BJ (cell line): ENCODE measurements at regions not wholly inside any gene's neighbourhood (a gene's known extent, or its start where the extent isn't known, plus 50 kb on each side); places are given as distances from the start of the nearest gene placed in this dataset.

Source experiments
- CTCF ChIA-PET: fragments of 350-600 bp; formaldehyde crosslinking; extraction: SDS; loops from one replicate; lab custom pipeline; 2021; ENCODE audit warnings: antibody characterized with exemption, inconsistent platforms; lab: Yijun Ruan, JAX
- POLR2A ChIA-PET: fragments of 300-600 bp; sonication (Branson Sonifier 250); formaldehyde crosslinking; extraction: SDS; loops from one replicate; lab custom pipeline; 2021; ENCODE audit warnings: antibody characterized with exemption; lab: Charles Lee
- DNase-seq: peaks from one replicate; pipeline ENCODE4 v3.0.0-alpha.2; 2011; ENCODE audit warnings: low read depth
- H3K27me3 ChIP-seq: 2 replicates; pipeline ENCODE4 v1.6.0; 2011; ENCODE audit warnings: low read length; ENCODE audit not compliant: control insufficient read depth, insufficient read depth
- H3K36me3 ChIP-seq: 2 replicates; pipeline ENCODE4 v1.5.1; 2011; ENCODE audit warnings: low read length; ENCODE audit not compliant: control insufficient read depth, insufficient read depth
- H3K4me3 ChIP-seq: 2 replicates; pipeline ENCODE4 v1.5.1; 2011; ENCODE audit warnings: low read depth, mild to moderate bottlenecking, control low read depth, low read length
- TF ChIP-seq, protein P1 (sequence below): IDR thresholded peaks from 2 replicates; pipeline ENCODE4 v1.5.1; 2011; ENCODE audit warnings: low read depth, mild to moderate bottlenecking, control low read depth, inconsistent platforms, low read length, moderate library complexity; ENCODE audit not compliant: insufficient read depth

DNA sequence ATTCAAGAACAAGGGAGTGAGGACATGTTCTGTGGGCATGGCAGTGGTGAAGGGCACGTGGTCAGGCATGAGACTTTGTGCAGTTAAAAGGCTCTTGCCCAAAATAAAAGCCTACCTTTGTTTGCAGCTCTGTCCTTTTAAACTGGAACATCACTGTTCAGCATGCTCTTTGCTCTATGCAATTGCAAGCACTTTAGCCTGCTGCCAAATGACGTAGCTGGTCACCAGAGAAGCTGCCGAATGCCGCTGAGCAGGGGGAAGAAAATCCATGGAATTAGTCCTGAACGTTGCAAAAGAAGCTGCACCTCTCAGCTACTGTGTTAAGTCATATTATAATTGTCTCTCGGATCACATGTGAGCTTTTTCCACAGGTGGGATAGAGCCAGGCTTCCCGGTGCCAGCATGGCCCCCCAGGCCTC lies 176.3 kb upstream of the DIO2 start:
- DNase-seq: peak; percentile 19
- ChIA-PET CTCF (interaction anchor here (0.6 to 1.1 kb wide), 3 partner anchors 9 to 239 kb away, joined by 3 to 4 read pairs (median 3); no protein-coding TSS in a partner anchor), POLR2A (interaction anchor here (0.8 to 0.9 kb wide), 2 partner anchors 72 to 74 kb away, joined by 3 read pairs; no protein-coding TSS in a partner anchor)
- no peak overlapping the region for H3K4me3 ChIP-seq
- H3K27me3 ChIP-seq: no peaks in the 10 kb centered on the region
- no peaks in the 10 kb centered on the region for H3K36me3 ChIP-seq
- TF ChIP-seq, protein P1, sequence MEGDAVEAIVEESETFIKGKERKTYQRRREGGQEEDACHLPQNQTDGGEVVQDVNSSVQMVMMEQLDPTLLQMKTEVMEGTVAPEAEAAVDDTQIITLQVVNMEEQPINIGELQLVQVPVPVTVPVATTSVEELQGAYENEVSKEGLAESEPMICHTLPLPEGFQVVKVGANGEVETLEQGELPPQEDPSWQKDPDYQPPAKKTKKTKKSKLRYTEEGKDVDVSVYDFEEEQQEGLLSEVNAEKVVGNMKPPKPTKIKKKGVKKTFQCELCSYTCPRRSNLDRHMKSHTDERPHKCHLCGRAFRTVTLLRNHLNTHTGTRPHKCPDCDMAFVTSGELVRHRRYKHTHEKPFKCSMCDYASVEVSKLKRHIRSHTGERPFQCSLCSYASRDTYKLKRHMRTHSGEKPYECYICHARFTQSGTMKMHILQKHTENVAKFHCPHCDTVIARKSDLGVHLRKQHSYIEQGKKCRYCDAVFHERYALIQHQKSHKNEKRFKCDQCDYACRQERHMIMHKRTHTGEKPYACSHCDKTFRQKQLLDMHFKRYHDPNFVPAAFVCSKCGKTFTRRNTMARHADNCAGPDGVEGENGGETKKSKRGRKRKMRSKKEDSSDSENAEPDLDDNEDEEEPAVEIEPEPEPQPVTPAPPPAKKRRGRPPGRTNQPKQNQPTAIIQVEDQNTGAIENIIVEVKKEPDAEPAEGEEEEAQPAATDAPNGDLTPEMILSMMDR: no peak

DNA sequence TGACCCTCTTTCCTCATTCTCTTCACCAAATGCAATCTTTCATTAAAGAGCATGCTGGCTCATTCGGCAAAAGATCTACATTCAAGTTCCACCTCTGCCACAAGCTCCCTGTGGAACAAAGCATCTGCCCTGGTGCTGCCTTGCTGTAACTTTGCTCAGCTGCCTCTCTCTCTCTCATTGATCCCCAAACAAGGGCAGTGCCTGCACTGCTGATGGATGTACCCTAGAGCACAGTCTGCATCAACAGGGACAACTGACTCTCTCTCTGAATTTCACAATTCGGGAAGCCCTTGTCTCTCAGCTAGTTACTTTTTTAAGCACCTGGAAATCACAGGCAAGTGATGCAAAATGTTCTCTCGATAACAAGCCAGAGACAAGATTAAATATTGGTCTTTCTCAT lies 174.0 kb upstream of the DIO2 start:
- DNase-seq: no peak
- H3K4me3 ChIP-seq: no peak overlapping the region
- TF ChIP-seq, protein P1: no peak
- H3K27me3 ChIP-seq: no peaks in the 10 kb centered on the region
- CTCF ChIA-PET: interaction anchor here (0.9 to 1.0 kb wide), 2 partner anchors 13 to 329 kb away, joined by 3 read pairs; no protein-coding TSS in a partner anchor
- H3K36me3 ChIP-seq: no peaks in the 10 kb centered on the region
- POLR2A ChIA-PET: no interaction called here

DNA sequence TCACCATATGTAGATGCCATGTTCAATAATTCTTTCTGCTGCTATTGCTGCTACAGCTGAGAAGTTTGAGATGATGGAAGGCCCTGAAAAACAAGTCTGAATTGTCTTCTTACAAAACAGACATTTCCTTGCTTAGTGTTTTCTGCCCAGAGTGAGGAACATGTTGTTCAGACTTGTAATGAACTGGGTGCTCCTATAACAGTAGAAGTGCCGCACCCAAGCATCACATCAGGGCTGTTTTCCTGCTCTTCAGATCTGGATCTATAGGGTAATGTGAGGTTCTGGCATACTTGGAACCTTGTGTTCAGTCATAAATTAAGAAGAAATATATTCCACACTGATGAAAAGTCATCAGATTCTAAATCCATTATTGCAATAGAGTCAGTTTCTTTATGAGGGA lies 171.9 kb upstream of the DIO2 start:
- DNase-seq: no peak
- H3K4me3 ChIP-seq: no peak overlapping the region
- ChIA-PET CTCF (interaction anchor here (0.8 kb wide), 1 partner anchor 9 kb away, joined by 3 read pairs; no protein-coding TSS in a partner anchor), POLR2A (no interaction called here)
- TF ChIP-seq, protein P1: no peak
- H3K36me3 ChIP-seq: no peaks in the 10 kb centered on the region
- no peaks in the 10 kb centered on the region for H3K27me3 ChIP-seq

DNA sequence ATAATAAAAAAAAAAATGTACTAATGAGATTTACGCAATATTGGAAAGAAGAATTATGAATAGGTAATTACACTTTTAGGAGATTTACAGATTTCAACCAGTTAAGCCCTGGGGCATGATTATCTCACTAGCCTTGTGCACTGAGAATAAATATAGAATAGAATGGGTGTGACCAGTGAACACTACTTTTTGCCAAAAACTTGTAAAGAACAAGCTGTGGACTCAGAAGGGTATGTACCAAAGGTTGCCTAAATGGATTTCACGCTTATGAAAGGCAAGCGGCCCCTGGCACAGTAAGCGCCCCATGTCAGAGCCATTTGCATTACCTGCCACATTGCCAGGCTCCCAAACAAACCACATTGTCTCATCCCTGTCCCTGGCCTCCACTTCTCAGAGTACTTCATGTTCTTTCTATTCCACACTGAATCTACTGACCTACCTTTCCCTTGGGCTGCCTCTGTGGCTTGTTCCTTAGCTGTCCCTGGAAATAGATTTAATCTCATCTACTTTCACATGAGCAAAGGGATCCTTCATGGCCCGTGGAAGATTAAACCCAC lies 170.6 kb upstream of the DIO2 start:
- no peak for DNase-seq
- TF ChIP-seq, protein P1: no peak
- Histone ChIP-seq H3K36me3 (no peaks in the 10 kb centered on the region), H3K27me3 (no peaks in the 10 kb centered on the region; the same call in 1 of the 2 replicates), H3K4me3 (no peak overlapping the region)
- ChIA-PET POLR2A (interaction anchor here (0.7 kb wide), 1 partner anchor 16 kb away, joined by 4 read pairs; no protein-coding TSS in a partner anchor), CTCF (no interaction called here)

DNA sequence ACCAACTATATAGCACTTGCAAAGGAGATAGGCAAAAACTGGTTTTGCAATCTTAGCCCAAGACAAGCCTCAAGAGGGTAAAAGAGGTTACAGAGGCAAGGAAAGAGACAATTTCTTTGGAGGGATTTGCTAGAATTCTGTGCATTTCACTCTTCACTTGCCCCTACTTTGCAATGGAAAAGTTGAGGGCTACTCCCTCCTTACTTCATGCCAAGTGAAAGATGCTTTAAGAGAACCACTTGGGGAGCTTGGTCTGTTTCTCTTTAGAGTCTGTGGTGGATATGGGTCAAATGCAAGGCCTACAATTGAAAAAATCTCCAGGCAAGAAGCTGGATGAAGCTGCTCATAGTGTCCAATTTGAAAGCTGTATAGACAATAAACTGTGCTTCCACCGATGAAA lies 167.7 kb upstream of the DIO2 start:
- no peak overlapping the region for H3K4me3 ChIP-seq
- H3K36me3 ChIP-seq: no peaks in the 10 kb centered on the region
- H3K27me3 ChIP-seq: no peaks in the 10 kb centered on the region; the same call in 1 of the 2 replicates
- ChIA-PET CTCF (interaction anchor here (1.1 kb wide), 2 partner anchors 9 to 12 kb away, joined by 4 read pairs; no protein-coding TSS in a partner anchor), POLR2A (no interaction called here)
- TF ChIP-seq, protein P1: no peak
- DNase-seq: no peak
